GM21737 (cell line): ENCODE measurements at regions not wholly inside any gene's neighbourhood (a gene's known extent, or its start where the extent isn't known, plus 50 kb on each side); places are given as distances from the start of the nearest gene placed in this dataset.
"Not testable (repeated sequence)": the region's sequence is repeated elsewhere in the genome, so short reads cannot be mapped to it uniquely, and the experiment has no call there.

Experiments used
- ATAC-seq: cut with Tn5 transposase; IDR thresholded peaks from one replicate; pipeline ENCODE4 v1.9.1; 2021; ENCODE audit warnings: mild to moderate bottlenecking, moderate library complexity; ENCODE audit not compliant: unreplicated experiment

GRCh38 chr3:6340980-6341325 lies 520.0 kb upstream of the GRM7 start:
- not testable (repeated sequence) for ATAC-seq

- ATAC-seq = no peak
Measured at GRCh38 chr3:6351752-6352151, 509.2 kb upstream of the GRM7 start.

GRCh38 chr3:6354653-6355052 lies 506.3 kb upstream of the GRM7 start:
- no peak for ATAC-seq

- ATAC-seq = no peak
Measured at GRCh38 chr3:6362406-6362805, 498.5 kb upstream of the GRM7 start.

DNA sequence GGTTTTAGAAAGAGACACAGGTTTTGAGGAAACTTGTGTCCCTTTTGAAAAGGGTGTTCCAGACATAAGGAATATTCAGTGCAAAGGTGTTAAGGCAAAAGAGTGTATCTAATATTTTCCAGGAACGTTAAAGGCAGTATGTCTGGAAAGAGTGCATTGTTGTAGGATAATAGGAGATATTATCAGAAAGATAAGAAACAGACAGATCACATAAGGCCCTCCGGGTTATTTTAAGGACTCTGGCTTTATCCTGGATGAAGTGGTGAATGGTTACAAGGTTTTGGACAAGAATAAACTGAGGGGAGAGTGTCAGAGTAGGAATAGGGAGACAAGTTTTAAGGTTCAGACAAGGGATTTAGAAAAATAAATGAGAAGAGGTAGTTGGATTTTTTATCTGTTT lies 493.7 kb upstream of the GRM7 start:
- no peak for ATAC-seq

DNA sequence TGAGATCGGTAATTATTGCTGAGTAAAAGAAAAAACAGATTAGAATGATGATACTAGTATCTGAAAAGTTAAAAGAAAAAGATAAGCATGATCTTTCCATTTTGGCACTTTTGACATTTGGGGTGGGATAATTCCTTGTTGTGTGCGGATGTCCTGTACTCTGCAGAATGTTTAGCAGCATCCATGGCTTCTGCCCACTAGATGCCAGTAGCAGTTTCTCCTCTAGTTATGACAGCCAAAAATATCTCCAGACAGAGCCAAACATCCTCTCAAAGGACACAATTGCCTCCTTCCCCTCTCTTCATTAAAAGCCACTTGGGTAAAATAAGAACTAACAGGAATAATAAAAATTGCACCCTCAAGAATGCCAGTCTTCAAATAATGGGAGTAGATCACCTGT lies 468.8 kb upstream of the GRM7 start:
- ATAC-seq = no peak

DNA sequence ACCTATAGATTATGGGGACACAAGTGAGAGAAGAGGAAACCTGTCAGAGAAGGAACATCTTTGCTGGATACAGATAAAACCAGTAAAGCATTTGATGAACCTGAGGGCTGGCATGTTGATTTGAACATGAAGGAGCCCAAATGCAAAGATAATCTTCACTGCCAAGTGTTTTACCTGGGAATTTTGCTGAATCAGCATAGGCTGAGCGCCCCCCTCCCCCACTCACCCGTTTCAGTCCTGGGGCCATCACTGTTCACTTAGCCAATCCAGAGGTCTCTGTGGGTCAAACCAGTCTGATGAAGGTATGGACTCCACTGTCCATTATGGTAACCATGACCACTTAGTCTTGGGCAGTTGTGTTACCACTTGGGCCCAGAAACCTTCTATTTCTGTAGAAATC lies 466.0 kb upstream of the GRM7 start:
- no peak for ATAC-seq

- ATAC-seq = no peak
Measured at GRCh38 chr3:6396631-6397030, 464.3 kb upstream of the GRM7 start.

- not testable (repeated sequence) for ATAC-seq
Measured at GRCh38 chr3:6402666-6403065, 458.2 kb upstream of the GRM7 start.

DNA sequence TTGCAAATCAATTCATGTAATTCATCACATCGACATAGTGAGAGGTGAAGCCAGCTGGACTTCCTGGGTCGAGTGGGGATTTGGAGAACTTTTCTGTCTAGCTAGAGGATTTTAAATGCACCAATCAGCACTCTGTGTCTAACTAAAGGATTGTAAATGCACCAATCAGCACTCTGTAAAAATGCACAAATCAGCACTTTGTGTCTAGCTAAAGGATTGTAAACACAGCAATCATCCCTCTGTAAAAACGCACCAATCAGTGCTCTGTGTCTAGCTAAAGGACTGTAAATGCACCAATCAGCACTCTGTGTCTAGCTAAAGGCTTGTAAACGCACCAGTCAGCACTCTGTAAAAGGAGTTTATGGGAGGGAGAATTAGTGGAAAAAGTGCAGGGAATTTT lies 454.0 kb upstream of the GRM7 start:
- not testable (repeated sequence) for ATAC-seq

- no peak for ATAC-seq
Measured at GRCh38 chr3:6416049-6416661, 444.8 kb upstream of the GRM7 start.

- no peak for ATAC-seq
Measured at GRCh38 chr3:6417174-6417573, 443.7 kb upstream of the GRM7 start.

DNA sequence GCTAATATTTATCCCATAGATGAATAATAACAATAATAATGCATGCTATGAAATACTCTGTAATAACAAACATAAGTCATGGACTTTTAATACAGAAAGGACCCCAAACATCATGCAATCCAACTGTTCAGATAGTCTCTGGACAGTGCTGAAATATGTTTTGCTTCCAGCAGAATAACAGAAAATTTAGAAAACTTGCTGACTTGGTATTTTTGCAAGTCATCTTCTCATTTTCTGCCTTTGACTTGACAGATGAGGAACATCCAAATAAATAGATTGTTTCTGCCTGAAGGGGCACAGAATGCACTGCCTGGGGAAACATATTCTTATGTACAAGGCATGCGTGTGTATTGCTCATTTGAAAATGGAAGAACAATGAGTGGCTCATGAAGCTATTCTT lies 442.4 kb upstream of the GRM7 start:
- ATAC-seq = no peak

GRCh38 chr3:6421666-6422445 lies 439.1 kb upstream of the GRM7 start:
- no peak for ATAC-seq

DNA sequence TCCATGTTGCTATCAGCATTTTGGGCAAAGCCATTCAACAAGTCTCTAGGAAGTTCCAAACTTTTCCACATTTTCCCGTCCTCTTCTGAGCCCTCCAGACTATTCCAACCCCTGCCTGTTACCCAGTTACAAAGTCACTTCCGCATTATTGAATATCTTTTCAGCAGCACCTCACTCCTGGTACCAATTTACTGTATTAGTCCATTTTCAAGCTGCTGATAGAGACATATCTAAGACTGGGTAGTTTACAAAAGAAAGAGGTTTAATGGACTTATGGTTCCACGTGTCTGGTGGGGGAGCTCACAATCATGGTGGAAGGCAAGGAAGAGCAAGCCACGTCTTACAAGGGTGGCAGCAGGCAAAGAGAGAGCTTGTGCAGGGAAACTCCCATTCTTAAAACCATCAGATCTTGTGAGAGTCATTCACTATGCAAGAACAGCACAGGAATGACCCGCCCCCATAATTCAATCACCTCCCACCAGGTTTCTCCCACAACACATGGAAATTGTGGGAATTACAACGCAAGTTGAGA lies 435.6 kb upstream of the GRM7 start:
- no peak for ATAC-seq

GRCh38 chr3:6428276-6428675 lies 432.6 kb upstream of the GRM7 start:
- ATAC-seq = not testable (repeated sequence)

DNA sequence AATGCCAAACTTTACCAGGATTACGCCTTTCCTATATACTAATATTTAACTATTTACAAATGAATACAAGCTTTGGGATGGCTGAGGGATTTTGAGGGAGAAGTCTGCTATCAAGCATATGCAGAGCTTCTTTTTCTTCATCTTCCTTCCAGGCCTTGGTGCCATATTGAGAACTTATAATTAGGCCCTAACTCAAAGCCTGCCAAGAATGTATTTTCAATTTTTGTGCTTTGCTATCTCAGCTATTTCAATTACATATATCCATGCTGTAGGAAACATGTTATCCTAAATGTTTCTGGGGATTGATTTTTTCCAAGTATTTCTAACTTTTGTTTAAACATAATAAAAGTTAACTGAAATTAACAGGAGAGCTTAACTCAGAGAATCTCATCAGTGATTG lies 425.0 kb upstream of the GRM7 start:
- ATAC-seq = no peak

DNA sequence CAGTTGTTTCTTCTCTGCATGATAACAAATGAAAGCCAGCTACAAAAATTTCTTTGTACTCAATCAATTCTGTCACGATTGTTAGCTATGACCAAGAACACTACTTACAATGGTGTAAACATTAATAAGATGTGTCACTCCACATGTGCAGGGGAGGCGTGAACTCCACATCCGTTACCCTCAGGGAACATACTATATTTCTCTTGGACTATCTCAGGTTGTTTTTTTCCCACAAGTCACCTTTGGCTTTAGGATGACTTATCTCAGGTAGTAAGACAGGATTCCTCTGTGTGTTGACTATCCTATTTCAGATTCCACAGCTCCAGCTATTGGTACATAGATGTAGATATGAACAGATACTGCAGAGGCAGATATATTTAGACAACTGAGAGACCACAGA lies 423.3 kb upstream of the GRM7 start:
- ATAC-seq = no peak

- no peak for ATAC-seq
Measured at GRCh38 chr3:6438031-6438430, 422.9 kb upstream of the GRM7 start.

DNA sequence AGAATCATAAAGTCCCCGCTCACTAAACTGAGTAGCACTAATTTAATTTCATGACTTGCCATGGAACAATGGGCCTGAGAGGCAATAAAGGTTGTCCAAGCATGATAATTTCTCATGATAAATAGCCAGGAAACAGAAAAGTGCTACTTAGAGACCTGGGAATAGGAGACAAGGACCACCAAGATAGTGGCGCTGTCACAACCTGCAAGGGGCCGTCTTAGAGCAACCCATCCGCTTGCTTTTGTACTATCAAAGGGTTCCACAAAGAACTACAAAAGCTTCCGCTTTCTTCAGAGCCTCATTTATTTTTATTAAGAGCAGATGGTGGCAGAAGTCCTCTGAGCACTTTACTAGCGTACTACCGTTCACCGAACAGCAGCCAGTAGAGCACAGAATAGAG lies 421.7 kb upstream of the GRM7 start:
- ATAC-seq = no peak

- ATAC-seq = no peak
Measured at GRCh38 chr3:6439824-6440223, 421.1 kb upstream of the GRM7 start.

DNA sequence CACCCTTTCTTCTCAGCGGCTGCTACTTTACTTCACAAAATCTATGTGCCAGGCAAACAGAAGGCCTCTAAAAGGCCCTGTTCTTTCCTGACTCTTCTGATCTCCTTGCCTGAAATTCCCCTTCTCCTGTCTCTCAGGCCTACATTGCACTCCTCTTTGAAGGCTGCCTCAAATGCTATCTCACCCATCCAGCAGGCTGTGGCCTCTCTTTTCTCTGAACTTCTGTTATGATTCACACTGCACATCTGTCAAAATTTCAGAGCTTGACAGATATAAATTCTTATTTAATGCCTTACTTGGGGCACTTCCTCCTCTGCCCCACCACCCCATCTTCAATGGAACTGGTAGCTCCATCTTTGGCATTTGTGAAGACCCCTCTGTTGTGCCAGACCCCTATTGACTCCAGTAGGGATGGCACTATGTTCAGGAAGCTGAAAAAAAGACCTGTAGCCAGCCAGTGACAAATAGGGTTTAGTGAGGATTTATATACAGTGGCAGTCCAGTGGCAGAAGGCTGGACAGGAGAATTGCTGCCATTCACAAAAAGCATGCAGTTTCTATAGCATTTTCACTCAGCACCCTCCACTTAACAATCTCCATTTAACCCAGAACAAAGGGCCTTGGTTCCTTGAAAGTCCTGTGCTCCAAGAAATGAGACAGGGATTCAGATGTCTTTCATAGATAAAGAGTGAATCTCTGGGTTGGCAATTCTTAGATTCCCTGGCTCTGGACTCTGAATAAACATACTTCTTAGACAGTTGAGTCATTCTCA lies 415.8 kb upstream of the GRM7 start:
- ATAC-seq = no peak
